ENCODE measurements at regions not wholly inside any gene's neighbourhood (a gene's known extent, or its start where the extent isn't known, plus 50 kb on each side); places are given as distances from the start of the nearest gene placed in this dataset.

DNA sequence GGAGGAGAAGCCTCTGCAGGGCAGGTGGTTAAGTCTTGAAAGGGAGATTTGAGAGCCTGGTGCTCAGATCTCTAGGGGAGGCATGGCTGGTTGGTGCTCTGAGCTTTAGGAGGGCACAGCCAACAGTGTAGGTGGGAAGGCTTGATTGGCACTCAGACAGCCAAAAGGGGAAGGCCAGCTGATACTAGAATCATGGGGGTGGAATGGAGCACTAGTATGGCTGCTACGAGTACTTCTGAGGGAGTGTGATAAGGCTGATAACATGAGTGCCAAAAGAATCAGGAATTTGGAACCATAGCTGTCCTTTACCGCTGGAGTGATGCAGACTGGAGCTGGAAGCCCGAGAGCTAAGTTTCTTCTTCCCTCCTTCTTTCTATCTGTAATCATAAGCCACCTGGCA, 184.6 kb upstream of the TBC1D5 start:
- TF ChIP-seq, protein P1, sequence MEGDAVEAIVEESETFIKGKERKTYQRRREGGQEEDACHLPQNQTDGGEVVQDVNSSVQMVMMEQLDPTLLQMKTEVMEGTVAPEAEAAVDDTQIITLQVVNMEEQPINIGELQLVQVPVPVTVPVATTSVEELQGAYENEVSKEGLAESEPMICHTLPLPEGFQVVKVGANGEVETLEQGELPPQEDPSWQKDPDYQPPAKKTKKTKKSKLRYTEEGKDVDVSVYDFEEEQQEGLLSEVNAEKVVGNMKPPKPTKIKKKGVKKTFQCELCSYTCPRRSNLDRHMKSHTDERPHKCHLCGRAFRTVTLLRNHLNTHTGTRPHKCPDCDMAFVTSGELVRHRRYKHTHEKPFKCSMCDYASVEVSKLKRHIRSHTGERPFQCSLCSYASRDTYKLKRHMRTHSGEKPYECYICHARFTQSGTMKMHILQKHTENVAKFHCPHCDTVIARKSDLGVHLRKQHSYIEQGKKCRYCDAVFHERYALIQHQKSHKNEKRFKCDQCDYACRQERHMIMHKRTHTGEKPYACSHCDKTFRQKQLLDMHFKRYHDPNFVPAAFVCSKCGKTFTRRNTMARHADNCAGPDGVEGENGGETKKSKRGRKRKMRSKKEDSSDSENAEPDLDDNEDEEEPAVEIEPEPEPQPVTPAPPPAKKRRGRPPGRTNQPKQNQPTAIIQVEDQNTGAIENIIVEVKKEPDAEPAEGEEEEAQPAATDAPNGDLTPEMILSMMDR (IDR thresholded peaks at IDR 0.05; ENCODE audit: insufficient read depth, low read length), result no peak
- TF ChIP-seq SPI1 (IDR thresholded peaks at IDR 0.05; ENCODE audit: borderline replicate concordance, low read depth) (no peak), POLR2AphosphoS5 (IDR thresholded peaks at IDR 0.05; ENCODE audit: low read depth) (no peak)
- no peak overlapping the region for H3K27ac ChIP-seq (replicated peaks)
- no peaks in the 10 kb centered on the region for H3K27me3 ChIP-seq (ENCODE audit: insufficient read depth, poor library complexity, severe bottlenecking)
- no peak overlapping the region for H3K4me3 ChIP-seq (replicated peaks; ENCODE audit: insufficient read depth, low read length)
- no peak for DNase-seq (ENCODE audit: low read depth in 1 of 2, low spot score in 1 of 2)

DNA sequence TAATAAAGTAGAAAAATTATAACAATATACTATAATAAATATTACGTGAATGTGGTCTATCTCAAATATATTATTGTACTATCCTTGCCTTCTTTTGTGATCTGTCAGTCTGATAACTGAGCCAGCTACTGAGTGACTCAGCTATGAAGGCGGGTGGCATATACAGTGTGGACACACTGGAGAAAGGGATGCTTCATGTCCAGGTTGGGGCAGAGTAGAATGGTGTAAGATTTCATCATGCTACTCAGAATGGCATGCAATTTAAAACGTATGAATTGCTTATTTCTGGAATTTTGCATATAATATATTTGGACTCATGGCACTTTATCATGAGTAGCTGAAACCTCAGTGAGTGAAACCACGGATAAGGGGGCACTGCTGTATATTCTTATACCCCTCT, 172.9 kb upstream of the TBC1D5 start:
- no peak overlapping the region for H3K27ac ChIP-seq (replicated peaks)
- no peak for DNase-seq (ENCODE audit: low read depth in 1 of 2, low spot score in 1 of 2)
- H3K27me3 ChIP-seq (ENCODE audit: insufficient read depth, poor library complexity, severe bottlenecking), result no peaks in the 10 kb centered on the region
- no peak overlapping the region for H3K4me3 ChIP-seq (replicated peaks; ENCODE audit: insufficient read depth, low read length)
- TF ChIP-seq SPI1 (IDR thresholded peaks at IDR 0.05; ENCODE audit: borderline replicate concordance, low read depth) (no peak), POLR2AphosphoS5 (IDR thresholded peaks at IDR 0.05; ENCODE audit: low read depth) (no peak), GABPA (IDR thresholded peaks at IDR 0.05; ENCODE audit: low read depth) (no peak)
- TF ChIP-seq, protein P1 (IDR thresholded peaks at IDR 0.05; ENCODE audit: insufficient read depth, low read length), result no peak
- TF ChIP-seq, protein P2, sequence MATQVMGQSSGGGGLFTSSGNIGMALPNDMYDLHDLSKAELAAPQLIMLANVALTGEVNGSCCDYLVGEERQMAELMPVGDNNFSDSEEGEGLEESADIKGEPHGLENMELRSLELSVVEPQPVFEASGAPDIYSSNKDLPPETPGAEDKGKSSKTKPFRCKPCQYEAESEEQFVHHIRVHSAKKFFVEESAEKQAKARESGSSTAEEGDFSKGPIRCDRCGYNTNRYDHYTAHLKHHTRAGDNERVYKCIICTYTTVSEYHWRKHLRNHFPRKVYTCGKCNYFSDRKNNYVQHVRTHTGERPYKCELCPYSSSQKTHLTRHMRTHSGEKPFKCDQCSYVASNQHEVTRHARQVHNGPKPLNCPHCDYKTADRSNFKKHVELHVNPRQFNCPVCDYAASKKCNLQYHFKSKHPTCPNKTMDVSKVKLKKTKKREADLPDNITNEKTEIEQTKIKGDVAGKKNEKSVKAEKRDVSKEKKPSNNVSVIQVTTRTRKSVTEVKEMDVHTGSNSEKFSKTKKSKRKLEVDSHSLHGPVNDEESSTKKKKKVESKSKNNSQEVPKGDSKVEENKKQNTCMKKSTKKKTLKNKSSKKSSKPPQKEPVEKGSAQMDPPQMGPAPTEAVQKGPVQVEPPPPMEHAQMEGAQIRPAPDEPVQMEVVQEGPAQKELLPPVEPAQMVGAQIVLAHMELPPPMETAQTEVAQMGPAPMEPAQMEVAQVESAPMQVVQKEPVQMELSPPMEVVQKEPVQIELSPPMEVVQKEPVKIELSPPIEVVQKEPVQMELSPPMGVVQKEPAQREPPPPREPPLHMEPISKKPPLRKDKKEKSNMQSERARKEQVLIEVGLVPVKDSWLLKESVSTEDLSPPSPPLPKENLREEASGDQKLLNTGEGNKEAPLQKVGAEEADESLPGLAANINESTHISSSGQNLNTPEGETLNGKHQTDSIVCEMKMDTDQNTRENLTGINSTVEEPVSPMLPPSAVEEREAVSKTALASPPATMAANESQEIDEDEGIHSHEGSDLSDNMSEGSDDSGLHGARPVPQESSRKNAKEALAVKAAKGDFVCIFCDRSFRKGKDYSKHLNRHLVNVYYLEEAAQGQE (IDR thresholded peaks at IDR 0.05; ENCODE audit: insufficient replicate concordance, low read depth), result no peak

DNA sequence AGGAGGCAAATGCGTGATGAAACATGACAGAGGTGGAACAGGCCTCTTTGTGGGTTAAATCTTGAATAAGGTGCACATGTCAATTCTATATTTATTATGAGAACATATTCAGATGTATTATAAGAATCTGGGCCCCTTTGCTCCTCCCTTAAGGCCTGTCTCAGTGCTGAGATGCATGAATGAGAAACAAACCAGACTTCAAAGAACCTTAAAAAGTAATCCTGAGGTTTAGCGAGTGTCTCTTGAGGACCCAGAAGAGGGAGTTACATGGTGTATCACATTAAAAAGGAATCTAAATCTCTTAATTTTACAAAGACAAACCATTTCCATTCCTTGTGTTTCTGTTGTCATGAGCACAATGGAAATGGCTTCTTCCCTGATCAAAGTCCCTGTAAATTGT, 170.9 kb upstream of the TBC1D5 start:
- Histone ChIP-seq H3K27me3 (ENCODE audit: insufficient read depth, poor library complexity, severe bottlenecking) (no peaks in the 10 kb centered on the region), H3K4me3 (replicated peaks; ENCODE audit: insufficient read depth, low read length) (no peak overlapping the region), H3K27ac (replicated peaks) (no peak overlapping the region)
- TF ChIP-seq SPI1 (IDR thresholded peaks at IDR 0.05; ENCODE audit: borderline replicate concordance, low read depth) (no peak), GABPA (IDR thresholded peaks at IDR 0.05; ENCODE audit: low read depth) (no peak), POLR2AphosphoS5 (IDR thresholded peaks at IDR 0.05; ENCODE audit: low read depth) (no peak)
- TF ChIP-seq, protein P1 (IDR thresholded peaks at IDR 0.05; ENCODE audit: insufficient read depth, low read length), result no peak
- TF ChIP-seq, protein P2 (IDR thresholded peaks at IDR 0.05; ENCODE audit: insufficient replicate concordance, low read depth), result no peak
- no peak for DNase-seq (ENCODE audit: low read depth in 1 of 2, low spot score in 1 of 2)

Measured in HL-60 (cell line).